ENCODE measurements at regions not wholly inside any gene's neighbourhood (a gene's known extent, or its start where the extent isn't known, plus 50 kb on each side); places are given as distances from the start of the nearest gene placed in this dataset.

- CTCF ChIA-PET (ENCODE audit: partially characterized antibody): interaction anchor here (0.6 to 2.8 kb wide), 21 partner anchors 10 to 963 kb away, joined by 3 to 10 read pairs (median 4); no protein-coding TSS in a partner anchor
- peak in 1 of 2 experiments; percentile 76 for DNase-seq (ENCODE audit: low read depth in 1 of 2, low spot score in 2 of 2)
Measured at GRCh38 chr20:40251284-40251932, 437.6 kb downstream of the MAFB start.

More at GRCh38 chr20:40251284-40251932, 437.6 kb downstream of the MAFB start:
- 0 out of 2 replicates have a peak overlapping the region, but pooled peaks have one; percentile 40 for H2BK20ac ChIP-seq (ENCODE audit: low read length)
- no peak overlapping the region for H3K4ac ChIP-seq (replicated peaks; ENCODE audit: insufficient read length, low read depth, low read length)
- H3K9ac ChIP-seq (replicated peaks in 1 of 4; ENCODE audit: extremely low read depth in 1 of 4, low read depth in 3 of 4, low read length in 3 of 4): no peak overlapping the region
- H2BK15ac ChIP-seq (ENCODE audit: low read length): no peak overlapping the region; the same call in 1 of the 2 replicates
- FAIRE-seq: peak; percentile 80
- H2BK5ac ChIP-seq (ENCODE audit: low read depth, low read length): no peak overlapping the region
- no peak overlapping the region for H3K23ac ChIP-seq (ENCODE audit: insufficient read length)
- H3K14ac ChIP-seq (ENCODE audit: insufficient read length): no peak overlapping the region
- no peak overlapping the region for H4K91ac ChIP-seq (replicated peaks; ENCODE audit: insufficient read length, low read length)
- no peak overlapping the region for H4K5ac ChIP-seq (ENCODE audit: insufficient read length, low read depth, low read length)
- H2BK12ac ChIP-seq (ENCODE audit: low read depth, low read length): no peak overlapping the region
- no peaks in the 10 kb centered on the region for H3K23me2 ChIP-seq (ENCODE audit: low read depth, low read length)
- no peak overlapping the region for H3K18ac ChIP-seq (ENCODE audit: extremely low read depth, low read length)
- H3K36me3 ChIP-seq (ENCODE audit: control insufficient read depth in 2 of 4, insufficient read depth in 4 of 4, low read length in 3 of 4): no peaks in the 10 kb centered on the region
- H3K56ac ChIP-seq (replicated peaks; ENCODE audit: insufficient read length, low read depth, low read length): no peak overlapping the region
- 66% methylated on average over 9 of the region's 9 CpGs; no CpG with 5 or more reads in 1 of the 2 experiments for WGBS, 2 experiments (ENCODE audit: extremely low coverage in 1 of 2, insufficient coverage in 1 of 2, insufficient read length in 1 of 2, insufficient replicate concordance in 2 of 2, low coverage in 1 of 2, low lambda C conversion rate in 2 of 2, missing lambda C conversion rate in 1 of 2)
- H2AK5ac ChIP-seq (ENCODE audit: low read depth, low read length): no peak overlapping the region
- POLR2A ChIA-PET (ENCODE audit: partially characterized antibody): interaction anchor here (1.2 kb wide), 1 partner anchor 13 kb away, joined by 3 read pairs; no protein-coding TSS in a partner anchor
- H3K4me1 ChIP-seq (replicated peaks in 1 of 4; ENCODE audit: control insufficient read depth in 3 of 4, insufficient read depth in 4 of 4, low read length in 3 of 4): no peaks in the 10 kb centered on the region; a peak in 1 of 7 replicates
- H3K27me3 ChIP-seq (replicated peaks in 1 of 4; ENCODE audit: control insufficient read depth in 3 of 4, extremely low read depth in 1 of 4, insufficient read depth in 3 of 4, low read length in 3 of 4): no peaks in the 10 kb centered on the region
- TF ChIP-seq YY1 (IDR thresholded peaks at IDR 0.05; ENCODE audit: low read depth, low read length) (0 out of 2 replicates have a peak, but pooled peaks have one; percentile 25), SIRT6 (IDR thresholded peaks at IDR 0.05; ENCODE audit: low read length) (no peak), EP300 (IDR thresholded peaks at IDR 0.05; ENCODE audit: borderline replicate concordance in 1 of 2, low read depth in 2 of 2, low read length in 2 of 2) (no peak), RAD21 (IDR thresholded peaks at IDR 0.05 in 1 of 2, conservative IDR thresholded peaks at IDR 0.05 in 1 of 2; ENCODE audit: low read depth in 2 of 2, low read length in 2 of 2) (peak; percentile 81 to 86)
- TF ChIP-seq, protein P1, sequence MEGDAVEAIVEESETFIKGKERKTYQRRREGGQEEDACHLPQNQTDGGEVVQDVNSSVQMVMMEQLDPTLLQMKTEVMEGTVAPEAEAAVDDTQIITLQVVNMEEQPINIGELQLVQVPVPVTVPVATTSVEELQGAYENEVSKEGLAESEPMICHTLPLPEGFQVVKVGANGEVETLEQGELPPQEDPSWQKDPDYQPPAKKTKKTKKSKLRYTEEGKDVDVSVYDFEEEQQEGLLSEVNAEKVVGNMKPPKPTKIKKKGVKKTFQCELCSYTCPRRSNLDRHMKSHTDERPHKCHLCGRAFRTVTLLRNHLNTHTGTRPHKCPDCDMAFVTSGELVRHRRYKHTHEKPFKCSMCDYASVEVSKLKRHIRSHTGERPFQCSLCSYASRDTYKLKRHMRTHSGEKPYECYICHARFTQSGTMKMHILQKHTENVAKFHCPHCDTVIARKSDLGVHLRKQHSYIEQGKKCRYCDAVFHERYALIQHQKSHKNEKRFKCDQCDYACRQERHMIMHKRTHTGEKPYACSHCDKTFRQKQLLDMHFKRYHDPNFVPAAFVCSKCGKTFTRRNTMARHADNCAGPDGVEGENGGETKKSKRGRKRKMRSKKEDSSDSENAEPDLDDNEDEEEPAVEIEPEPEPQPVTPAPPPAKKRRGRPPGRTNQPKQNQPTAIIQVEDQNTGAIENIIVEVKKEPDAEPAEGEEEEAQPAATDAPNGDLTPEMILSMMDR (IDR thresholded peaks at IDR 0.05; ENCODE audit: control extremely low read depth in 1 of 3, insufficient read depth in 1 of 3, low read depth in 1 of 3, low read length in 3 of 3): peak; percentile 79 to 85 (median 82)
- H3K27ac ChIP-seq (ENCODE audit: low read depth, low read length): no peak overlapping the region
- no peak overlapping the region for H2AFZ ChIP-seq (ENCODE audit: low read length)
- no peak overlapping the region for H3K4me2 ChIP-seq (ENCODE audit: insufficient read depth in 1 of 2, low read depth in 2 of 2, low read length in 2 of 2)
- H3K4me3 ChIP-seq (ENCODE audit: extremely low read depth in 1 of 4, insufficient read depth in 2 of 4, low read depth in 3 of 4, low read length in 4 of 4): no peak overlapping the region
- no peaks in the 10 kb centered on the region for H4K20me1 ChIP-seq (replicated peaks in 1 of 2; ENCODE audit: control insufficient read depth in 1 of 2, insufficient read depth in 2 of 2, low read length in 2 of 2)
- H3K79me2 ChIP-seq (ENCODE audit: control insufficient read depth in 1 of 2, insufficient read depth in 2 of 2, low read length in 2 of 2): no peaks in the 10 kb centered on the region
- H2BK120ac ChIP-seq (replicated peaks; ENCODE audit: low read depth, low read length): no peak overlapping the region
- no peak overlapping the region for H4K8ac ChIP-seq (ENCODE audit: extremely low read depth, insufficient read depth, low read length)
- H3K79me1 ChIP-seq (ENCODE audit: low read depth, low read length): no peaks in the 10 kb centered on the region
- H3K9me3 ChIP-seq (ENCODE audit: insufficient read depth in 2 of 2, low read depth in 1 of 2, low read length in 1 of 2): no peaks in the 10 kb centered on the region; a peak in 1 of 4 replicates
